ENCODE measurements at regions not wholly inside any gene's neighbourhood (a gene's known extent, or its start where the extent isn't known, plus 50 kb on each side); places are given as distances from the start of the nearest gene placed in this dataset.

GRCh38 chr7:136275794-136276193 is 298.6 kb upstream of the MTPN start:
- intact Hi-C loops (cut with micrococcal nuclease) (no loop called here), in situ Hi-C loops (cut with MboI; ENCODE audit: low sequenced_read_pairs) (no loop called here), dilution Hi-C loops (cut with HindIII; ENCODE audit: low sequenced_read_pairs, unreplicated experiment) (no loop called here)
- no peaks in the 10 kb centered on the region for H3K4me1 ChIP-seq (ENCODE audit: control insufficient read depth, insufficient read depth, low read length)
- H3K18ac ChIP-seq (ENCODE audit: low read depth, low read length), result no peak overlapping the region
- H3K9ac ChIP-seq (ENCODE audit: low read depth, low read length), result no peak overlapping the region
- H2AFZ ChIP-seq (replicated peaks; ENCODE audit: low read length, poor library complexity), result no peak overlapping the region
- DNase-seq (no peak), ATAC-seq (ENCODE audit: low read depth) (no peak)
- H2BK120ac ChIP-seq (ENCODE audit: low read depth, low read length), result no peak overlapping the region
- H2AK9ac ChIP-seq (replicated peaks; ENCODE audit: low read depth, low read length, poor library complexity), result no peak overlapping the region
- H3K36me3 ChIP-seq (ENCODE audit: control insufficient read depth, insufficient read depth, low read length), result no peaks in the 10 kb centered on the region
- H2BK15ac ChIP-seq (ENCODE audit: low read depth, low read length), result no peak overlapping the region
- no peak overlapping the region for H2AK5ac ChIP-seq (ENCODE audit: low read depth, low read length)
- no peak overlapping the region for H4K91ac ChIP-seq (ENCODE audit: insufficient read depth, low read depth, low read length)
- H3K23ac ChIP-seq (ENCODE audit: low read depth, low read length), result no peak overlapping the region
- H2BK20ac ChIP-seq (ENCODE audit: low read depth, low read length), result no peak overlapping the region
- H2BK5ac ChIP-seq (ENCODE audit: low read depth, low read length, poor library complexity, severe bottlenecking), result no peak overlapping the region
- no peak overlapping the region for H4K5ac ChIP-seq (ENCODE audit: low read depth, low read length)
- H3K27ac ChIP-seq (ENCODE audit: insufficient read depth, low read length), result no peak overlapping the region
- H4K8ac ChIP-seq (ENCODE audit: low read depth in 2 of 2, low read length in 2 of 2), result no peak overlapping the region
- BruUV-seq (replicated peaks), result no TSS peak
- no peaks in the 10 kb centered on the region for H3K9me1 ChIP-seq (ENCODE audit: insufficient read depth, low read length)
- no peak overlapping the region for H3K4ac ChIP-seq (ENCODE audit: low read depth, low read length)
- no peak overlapping the region for H3K4me2 ChIP-seq (ENCODE audit: low read depth, low read length)
- no peak overlapping the region for H3K14ac ChIP-seq (replicated peaks; ENCODE audit: low read depth, low read length)
- TF ChIP-seq FOS (IDR thresholded peaks at IDR 0.05; ENCODE audit: low read depth, low read length), result no peak
- TF ChIP-seq RFX5 (IDR thresholded peaks at IDR 0.05; ENCODE audit: low read depth, low read length), result no peak
- no peak for TF ChIP-seq POLR2A (IDR thresholded peaks at IDR 0.05; ENCODE audit: low read depth, low read length)
- no peak for TF ChIP-seq RCOR1 (IDR thresholded peaks at IDR 0.05; ENCODE audit: insufficient replicate concordance, low read length)
- no peak for TF ChIP-seq MXI1 (IDR thresholded peaks at IDR 0.05; ENCODE audit: borderline replicate concordance, low read depth, low read length)
- TF ChIP-seq RAD21 (IDR thresholded peaks at IDR 0.05; ENCODE audit: low read length), result no peak
- 60% methylated on average over 1 of the region's 3 CpGs; no CpG with 5 or more reads in 1 of the 2 experiments for WGBS, 2 experiments (ENCODE audit: extremely low coverage in 2 of 2, insufficient read length in 1 of 2)
- CTCF ChIA-PET, result no interaction called here
- POLR2A ChIA-PET (ENCODE audit: unreplicated experiment), result interaction anchor here (0.7 kb wide), 1 partner anchor 1405 kb away, joined by 3 read pairs; no protein-coding TSS in a partner anchor
- no peak overlapping the region for H3K56ac ChIP-seq (ENCODE audit: extremely low read depth, insufficient read depth, low read length)
- H3K27me3 ChIP-seq (ENCODE audit: control insufficient read depth, insufficient read depth, low read length), result no peaks in the 10 kb centered on the region
- no peak overlapping the region for H3K4me3 ChIP-seq (ENCODE audit: insufficient read depth, low read depth, low read length)
- H3K9me3 ChIP-seq (ENCODE audit: control insufficient read depth, insufficient read depth, low read length), result no peaks in the 10 kb centered on the region
- H4K20me1 ChIP-seq (ENCODE audit: insufficient read depth, low read length), result no peaks in the 10 kb centered on the region
- H3K79me1 ChIP-seq (ENCODE audit: low read depth in 1 of 2, low read length in 2 of 2), result no peaks in the 10 kb centered on the region
